ENCODE measurements at regions not wholly inside any gene's neighbourhood (a gene's known extent, or its start where the extent isn't known, plus 50 kb on each side); places are given as distances from the start of the nearest gene placed in this dataset.

GRCh38 chr18:43525169-43525568 lies 247.9 kb upstream of the SYT4 start:
- Histone ChIP-seq H3K27ac (ENCODE audit: low read depth in 2 of 2, low read length in 2 of 2) (no peak overlapping the region), H3K36me3 (ENCODE audit: control insufficient read depth in 2 of 3, insufficient read depth in 3 of 3, low read length in 3 of 3) (no peaks in the 10 kb centered on the region), H3K27me3 (ENCODE audit: control insufficient read depth, insufficient read depth, low read length) (no peaks in the 10 kb centered on the region), H3K4me1 (ENCODE audit: control insufficient read depth in 2 of 3, insufficient read depth in 2 of 3, low read depth in 1 of 3, low read length in 3 of 3) (no peaks in the 10 kb centered on the region), H3K4me3 (ENCODE audit: low read length in 3 of 3) (no peak overlapping the region), H3K9me3 (ENCODE audit: control insufficient read depth in 2 of 3, insufficient read depth in 1 of 3, low read length in 3 of 3) (no peaks in the 10 kb centered on the region), H3K9ac (ENCODE audit: low read length in 3 of 3) (no peak overlapping the region)
- no peak for TF ChIP-seq CTCF (IDR thresholded peaks at IDR 0.05; ENCODE audit: borderline replicate concordance, extremely low read depth, insufficient read depth)
- DNase-seq, result no peak
- intact Hi-C loops (cut with DNase I), result no loop called here
- FAIRE-seq, result no peak

GRCh38 chr18:43526426-43527145 lies 249.3 kb upstream of the SYT4 start:
- H3K9me3 ChIP-seq (ENCODE audit: control insufficient read depth in 2 of 3, insufficient read depth in 1 of 3, low read length in 3 of 3), result no peaks in the 10 kb centered on the region
- H3K27ac ChIP-seq (ENCODE audit: low read depth in 2 of 2, low read length in 2 of 2), result no peak overlapping the region
- TF ChIP-seq CTCF (IDR thresholded peaks at IDR 0.05; ENCODE audit: borderline replicate concordance, extremely low read depth, insufficient read depth), result no peak
- no peak for FAIRE-seq
- no peaks in the 10 kb centered on the region for H3K36me3 ChIP-seq (ENCODE audit: control insufficient read depth in 2 of 3, insufficient read depth in 3 of 3, low read length in 3 of 3)
- H3K4me1 ChIP-seq (ENCODE audit: control insufficient read depth in 2 of 3, insufficient read depth in 2 of 3, low read depth in 1 of 3, low read length in 3 of 3), result no peaks in the 10 kb centered on the region
- DNase-seq, result no peak
- H3K4me3 ChIP-seq (ENCODE audit: low read length in 3 of 3), result no peak overlapping the region
- no peak overlapping the region for H3K9ac ChIP-seq (ENCODE audit: low read length in 3 of 3)
- no peaks in the 10 kb centered on the region for H3K27me3 ChIP-seq (ENCODE audit: control insufficient read depth, insufficient read depth, low read length)
- intact Hi-C loops (cut with DNase I), result no loop called here

GRCh38 chr18:43531438-43531837 lies 254.1 kb upstream of the SYT4 start:
- DNase-seq (no peak), FAIRE-seq (no peak)
- intact Hi-C loops (cut with DNase I), result no loop called here
- TF ChIP-seq CTCF (IDR thresholded peaks at IDR 0.05; ENCODE audit: borderline replicate concordance, extremely low read depth, insufficient read depth), result no peak
- Histone ChIP-seq H3K4me1 (ENCODE audit: control insufficient read depth in 2 of 3, insufficient read depth in 2 of 3, low read depth in 1 of 3, low read length in 3 of 3) (no peaks in the 10 kb centered on the region), H3K9me3 (ENCODE audit: control insufficient read depth in 2 of 3, insufficient read depth in 1 of 3, low read length in 3 of 3) (no peaks in the 10 kb centered on the region), H3K9ac (ENCODE audit: low read length in 3 of 3) (no peak overlapping the region), H3K27ac (ENCODE audit: low read depth in 2 of 2, low read length in 2 of 2) (no peak overlapping the region), H3K4me3 (ENCODE audit: low read length in 3 of 3) (no peak overlapping the region), H3K36me3 (ENCODE audit: control insufficient read depth in 2 of 3, insufficient read depth in 3 of 3, low read length in 3 of 3) (no peaks in the 10 kb centered on the region), H3K27me3 (ENCODE audit: control insufficient read depth, insufficient read depth, low read length) (no peaks in the 10 kb centered on the region)

- intact Hi-C loops (cut with DNase I), result no loop called here
- TF ChIP-seq CTCF (IDR thresholded peaks at IDR 0.05; ENCODE audit: borderline replicate concordance, extremely low read depth, insufficient read depth), result no peak
- H3K36me3 ChIP-seq (ENCODE audit: control insufficient read depth in 2 of 3, insufficient read depth in 3 of 3, low read length in 3 of 3), result no peaks in the 10 kb centered on the region
- FAIRE-seq (no peak), DNase-seq (no peak)
- H3K4me1 ChIP-seq (ENCODE audit: control insufficient read depth in 2 of 3, insufficient read depth in 2 of 3, low read depth in 1 of 3, low read length in 3 of 3), result no peaks in the 10 kb centered on the region
- H3K27me3 ChIP-seq (ENCODE audit: control insufficient read depth, insufficient read depth, low read length), result no peaks in the 10 kb centered on the region
- H3K4me3 ChIP-seq (ENCODE audit: low read length in 3 of 3), result no peak overlapping the region
- H3K9me3 ChIP-seq (ENCODE audit: control insufficient read depth in 2 of 3, insufficient read depth in 1 of 3, low read length in 3 of 3), result no peaks in the 10 kb centered on the region
- H3K9ac ChIP-seq (ENCODE audit: low read length in 3 of 3), result no peak overlapping the region
- H3K27ac ChIP-seq (ENCODE audit: low read depth in 2 of 2, low read length in 2 of 2), result no peak overlapping the region
These were observed 256.1 kb upstream of the SYT4 start for GRCh38 chr18:43533371-43533770.

Data from kidney (tissue), 13 donors.